ENCODE measurements at regions not wholly inside any gene's neighbourhood (a gene's known extent, or its start where the extent isn't known, plus 50 kb on each side); places are given as distances from the start of the nearest gene placed in this dataset.
"Not testable (repeated sequence)": the region's sequence is repeated elsewhere in the genome, so short reads cannot be mapped to it uniquely, and the experiment has no call there.

DNA sequence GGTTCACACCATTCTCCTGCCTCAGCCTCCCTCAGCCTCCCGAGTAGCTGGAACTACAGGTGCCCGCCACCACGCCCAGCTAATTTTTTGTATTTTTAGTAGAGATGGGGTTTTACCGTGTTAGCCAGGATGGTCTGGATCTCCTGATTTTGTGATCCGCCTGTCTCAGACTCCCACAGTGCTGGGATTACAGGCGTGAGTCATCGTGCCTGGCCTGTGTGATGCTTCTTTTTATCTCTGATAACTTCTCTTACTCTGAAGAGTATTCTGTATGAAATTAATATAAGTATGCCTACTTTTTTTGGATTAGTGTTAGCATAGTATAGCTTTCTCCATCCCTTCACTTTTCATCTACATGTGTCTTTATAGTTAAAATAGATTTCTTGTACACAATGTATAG, 180.8 kb upstream of the GALNT15 start:
- not testable (repeated sequence) for DNase-seq (ENCODE audit: low read depth)

DNA sequence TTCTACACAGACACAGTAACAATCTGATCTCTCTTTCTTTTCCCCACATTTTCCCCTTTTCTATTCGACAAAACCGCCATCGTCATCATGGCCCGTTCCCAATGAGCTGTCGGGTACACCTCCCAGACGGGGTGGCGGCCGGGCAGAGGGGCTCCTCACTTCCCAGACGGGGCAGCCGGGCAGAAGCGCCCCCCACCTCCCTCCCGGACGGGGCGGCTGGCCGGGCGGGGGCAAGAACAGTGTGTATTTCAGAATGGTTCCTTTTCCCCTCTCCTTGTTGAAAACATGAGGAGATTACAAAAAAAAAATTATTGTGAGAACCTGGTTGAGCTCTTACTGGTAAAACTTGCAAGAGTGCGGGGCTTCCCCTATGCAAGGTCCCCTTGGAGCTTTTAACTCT, 178.0 kb upstream of the GALNT15 start:
- DNase-seq (ENCODE audit: low read depth) = not testable (repeated sequence)

DNA sequence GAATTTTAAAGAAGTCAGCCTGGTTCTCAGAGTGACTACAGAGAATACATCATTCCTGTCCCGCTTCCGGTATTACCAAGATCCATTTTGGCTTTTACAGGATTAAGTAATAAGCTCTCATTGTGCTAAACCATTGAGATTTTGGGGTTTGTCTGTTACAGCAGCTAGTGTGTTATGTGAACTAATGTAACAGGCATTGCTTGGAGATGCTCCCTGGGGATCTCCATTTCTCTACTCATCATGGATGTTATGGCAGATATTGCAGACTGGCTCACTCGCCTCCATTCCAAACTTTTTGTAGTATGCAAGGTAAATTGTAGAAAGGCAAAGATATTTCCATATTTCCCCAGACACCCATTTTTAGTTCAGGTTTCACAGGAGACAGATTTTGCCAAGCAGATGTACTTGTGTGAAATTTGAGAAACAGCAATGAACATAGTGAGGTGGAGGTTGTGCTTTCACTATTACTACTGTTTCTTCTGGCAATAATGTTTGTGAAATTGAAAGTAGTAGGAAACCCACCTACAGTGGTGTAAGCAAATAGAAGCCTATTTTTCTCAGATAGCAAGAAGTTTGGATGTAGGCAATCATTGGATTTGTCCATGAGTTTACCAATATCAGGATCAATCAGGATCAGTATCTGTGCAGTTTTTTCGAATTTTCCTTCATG, 177.1 kb upstream of the GALNT15 start:
- DNase-seq (ENCODE audit: low read depth) = no peak

DNA sequence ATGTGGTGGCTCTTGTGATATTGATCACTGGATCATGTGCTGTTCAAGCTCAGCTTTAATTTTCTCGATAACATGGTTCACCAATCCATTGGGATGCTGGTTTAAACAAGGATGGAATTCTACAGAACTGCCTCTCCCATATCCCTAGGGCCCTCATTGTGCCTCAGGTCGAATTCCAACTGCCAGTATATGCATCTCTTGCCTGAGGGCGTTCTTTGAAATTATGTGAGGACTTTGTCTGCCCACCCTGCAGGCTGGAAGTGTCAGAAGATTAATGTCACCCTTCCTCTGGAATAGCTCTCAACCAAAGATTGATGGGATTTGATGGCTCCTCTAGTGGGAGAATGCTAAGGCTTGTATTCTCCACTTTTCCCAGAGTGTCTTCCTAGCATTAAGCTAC, 175.6 kb upstream of the GALNT15 start:
- DNase-seq (ENCODE audit: low read depth) = no peak

DNA sequence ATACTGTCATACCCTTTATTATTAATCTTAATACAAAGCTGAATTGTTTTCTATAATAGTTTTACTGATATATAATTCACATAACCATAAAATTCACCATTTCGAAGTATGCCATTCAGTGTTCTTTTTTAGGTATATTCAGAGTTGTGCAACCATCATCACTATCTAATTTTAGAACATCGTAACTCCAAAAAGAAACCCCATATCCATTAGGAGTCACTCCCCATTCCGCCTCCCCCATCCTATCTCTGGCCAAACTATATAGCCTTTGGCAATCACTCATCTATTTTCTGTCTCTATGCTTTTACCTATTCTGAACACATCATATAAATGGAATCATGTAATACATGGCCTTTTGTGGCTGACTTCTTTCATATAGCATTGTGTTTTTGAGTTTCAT, 169.7 kb upstream of the GALNT15 start:
- no peak for DNase-seq (ENCODE audit: low read depth)

DNA sequence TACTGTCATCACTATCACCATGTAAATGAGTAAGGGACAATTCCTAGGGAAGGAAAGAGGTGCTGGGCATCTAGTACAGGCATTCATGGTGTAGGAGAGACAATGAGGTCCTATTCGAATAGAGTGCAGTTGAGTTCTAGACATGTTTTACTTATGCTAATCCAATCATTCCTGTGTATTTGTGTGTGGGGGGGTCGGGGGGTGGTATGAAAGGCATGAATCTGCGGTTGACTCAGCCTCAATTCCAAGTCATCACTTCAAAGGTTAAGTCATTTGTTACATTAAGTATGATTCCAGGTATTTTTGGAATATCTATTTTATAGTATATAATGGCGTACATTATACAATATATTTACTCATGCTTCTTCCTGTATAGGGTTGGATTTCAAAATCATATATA, 163.1 kb upstream of the GALNT15 start:
- peak; percentile 16 for DNase-seq (ENCODE audit: low read depth)

DNA sequence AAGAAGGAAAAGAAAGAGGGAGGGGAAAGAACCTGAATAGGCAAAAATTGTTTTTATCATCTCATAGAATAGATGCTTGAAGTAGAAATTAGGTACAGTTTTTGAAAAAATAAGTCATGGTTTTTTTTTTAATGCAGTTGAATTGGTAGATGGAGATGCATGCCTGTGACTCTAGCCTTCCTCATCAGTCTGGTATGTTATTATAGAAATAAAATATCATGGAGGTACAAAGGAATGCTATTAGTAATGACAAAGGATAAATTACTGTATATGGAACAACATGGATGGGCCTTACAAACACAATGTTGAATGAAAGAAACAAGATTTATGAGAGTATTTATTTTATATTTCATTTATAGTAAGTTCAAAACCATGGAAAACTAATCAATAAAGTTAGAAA, 162.4 kb upstream of the GALNT15 start:
- peak; percentile 43 for DNase-seq (ENCODE audit: low read depth)

DNA sequence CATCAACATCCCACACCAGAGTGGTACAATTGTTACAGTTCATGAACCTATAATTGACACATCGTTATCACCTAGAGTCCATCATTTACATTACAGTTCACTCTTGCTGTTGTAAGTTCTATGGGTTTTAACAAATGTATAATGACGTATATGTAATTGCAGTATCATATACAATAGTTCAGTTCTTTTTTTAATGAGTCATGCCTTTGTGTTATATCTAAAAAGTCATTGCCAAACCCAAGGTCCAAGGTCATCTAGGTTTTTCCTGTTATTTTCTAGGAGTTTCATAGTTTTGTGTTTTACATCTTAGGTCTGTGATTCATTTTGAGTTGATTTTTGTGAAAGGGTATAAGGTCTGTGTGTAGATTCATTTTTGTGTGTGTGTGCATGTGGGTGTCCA, 160.9 kb upstream of the GALNT15 start:
- no peak for DNase-seq (ENCODE audit: low read depth)

DNA sequence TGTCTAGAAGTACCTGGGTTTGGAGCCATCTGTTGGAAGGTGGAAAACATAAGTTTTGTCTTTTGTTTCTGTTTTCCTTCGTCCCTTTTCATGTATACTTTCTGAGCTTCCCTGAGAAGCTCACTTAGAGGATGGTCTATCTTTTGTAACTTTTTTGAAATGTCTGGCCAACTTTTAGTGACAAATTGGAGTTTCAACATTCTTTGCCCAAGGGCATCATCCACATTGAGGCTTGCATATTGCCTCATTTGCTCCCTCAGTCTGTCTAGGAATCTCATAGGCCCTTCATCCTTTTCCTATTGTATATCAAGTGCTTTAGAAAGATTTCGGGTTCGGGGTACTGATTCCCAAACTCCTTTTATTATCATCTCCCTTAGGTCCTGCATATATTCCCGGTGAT, 152.7 kb upstream of the GALNT15 start:
- DNase-seq (ENCODE audit: low read depth) = peak; percentile 17

DNA sequence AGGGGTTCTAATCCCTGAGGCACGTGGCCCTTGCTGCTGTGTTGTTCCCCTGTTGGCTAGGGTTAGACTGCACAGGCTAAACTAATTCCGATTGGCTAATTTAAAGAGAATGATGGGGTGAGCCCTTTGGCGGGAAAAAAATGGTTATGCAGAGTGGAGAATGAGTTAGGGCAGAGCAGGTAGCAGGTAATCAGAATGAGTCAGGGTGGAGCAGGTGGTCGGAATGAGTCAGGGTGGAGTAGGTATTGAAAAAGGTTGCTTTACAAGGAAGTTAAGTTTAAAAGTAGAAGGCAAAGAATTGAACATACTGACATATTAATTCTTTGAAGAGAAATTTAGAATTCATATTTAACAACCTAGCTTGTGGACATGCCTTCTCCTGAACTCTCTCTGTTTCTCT, 150.6 kb upstream of the GALNT15 start:
- not testable (repeated sequence) for DNase-seq (ENCODE audit: low read depth)

DNA sequence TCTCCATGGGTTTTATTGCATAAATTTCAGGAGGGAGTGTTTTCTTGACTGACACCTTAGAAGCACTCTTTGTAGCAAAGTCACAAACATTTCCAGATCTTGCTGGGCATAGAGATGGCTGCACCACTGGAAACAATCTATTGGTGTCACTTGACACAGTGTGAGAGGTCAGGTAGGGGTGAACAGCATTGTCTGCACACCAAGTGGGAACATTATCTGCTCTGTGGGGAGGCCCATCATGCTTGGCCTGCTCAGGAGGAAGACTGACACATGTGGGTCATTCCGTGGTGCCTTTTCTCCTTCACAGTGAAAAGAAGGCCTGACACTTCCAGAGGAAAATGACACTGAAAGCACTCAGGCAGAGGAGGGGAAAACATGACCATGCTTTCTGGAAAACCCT, 149.9 kb upstream of the GALNT15 start:
- DNase-seq (ENCODE audit: low read depth) = no peak

DNA sequence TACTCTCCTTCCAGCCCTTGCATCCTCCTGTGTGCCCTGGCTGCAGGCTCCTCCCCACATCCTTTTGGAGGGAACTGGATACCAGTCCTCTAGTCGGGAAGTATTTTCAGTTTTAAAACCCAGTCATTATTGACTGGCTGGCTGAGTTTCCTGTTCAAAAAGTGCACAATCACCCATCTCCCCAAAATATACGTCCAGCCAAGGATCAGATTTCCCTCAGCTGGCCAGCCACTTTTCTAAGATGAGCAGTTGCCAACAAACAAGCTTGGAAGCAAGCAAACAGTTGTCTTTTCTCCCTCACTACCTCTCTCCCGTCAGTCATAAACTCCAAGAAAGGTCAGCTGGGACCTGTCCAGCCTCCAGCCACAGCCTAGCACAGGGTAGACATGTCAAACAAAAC, 147.7 kb upstream of the GALNT15 start:
- DNase-seq (ENCODE audit: low read depth) = peak; percentile 57

DNA sequence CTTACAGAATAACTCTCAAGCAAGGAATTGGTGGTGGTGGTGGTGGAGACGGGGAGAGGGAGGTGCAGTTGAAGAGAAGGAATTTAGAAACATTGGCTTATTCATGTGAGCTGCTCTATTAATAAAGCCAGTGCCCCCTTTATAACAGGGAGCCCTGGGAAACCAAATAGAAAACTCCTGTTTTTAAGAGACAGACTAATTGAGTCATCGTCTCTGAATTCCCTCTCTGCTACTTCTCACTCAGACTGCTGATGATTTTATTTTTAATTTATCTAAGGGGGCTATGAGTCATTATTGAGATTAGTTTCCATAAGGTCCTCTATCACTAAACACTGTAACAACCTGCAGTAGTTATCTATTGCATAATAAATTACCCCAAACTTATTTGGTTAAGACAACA, 145.9 kb upstream of the GALNT15 start:
- peak; percentile 79 for DNase-seq (ENCODE audit: low read depth)

DNA sequence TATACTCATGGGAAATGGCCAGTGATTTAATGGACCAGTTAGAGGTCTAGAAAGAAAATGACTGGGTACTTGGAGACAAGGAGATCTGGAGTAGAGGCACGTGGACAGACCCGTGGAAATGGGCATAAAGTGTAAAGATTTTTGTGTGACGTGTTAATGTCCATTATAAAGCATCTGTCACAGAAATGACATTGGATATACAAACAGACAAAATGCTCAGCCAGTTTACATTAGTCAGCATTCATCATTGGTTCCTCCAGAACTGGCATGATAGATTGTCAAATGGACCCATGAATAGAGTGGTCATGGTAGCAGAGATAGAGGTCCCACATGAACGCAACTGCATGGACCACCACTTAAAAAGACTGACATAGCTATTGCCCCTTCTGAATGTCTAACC, 144.1 kb upstream of the GALNT15 start:
- DNase-seq (ENCODE audit: low read depth) = no peak

DNA sequence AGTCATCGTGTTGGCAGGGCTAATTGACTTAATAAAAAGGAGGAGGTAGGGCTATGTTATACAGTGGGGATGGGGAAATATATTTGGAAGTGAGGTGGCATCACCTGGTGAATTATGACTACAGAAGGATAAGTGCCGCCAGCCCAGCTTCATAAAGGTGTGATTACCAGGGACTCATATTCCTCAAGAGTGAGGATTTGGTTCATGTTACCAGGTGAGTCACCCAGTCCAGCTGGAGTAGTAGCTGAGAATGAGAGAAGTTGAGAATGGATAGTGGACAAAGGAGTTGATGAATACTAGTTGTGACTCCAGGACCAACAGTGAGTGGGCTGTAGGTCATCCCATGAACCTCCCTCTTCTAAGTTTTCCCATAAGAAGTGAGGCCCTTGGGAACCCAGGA, 143.0 kb upstream of the GALNT15 start:
- peak; percentile 22 for DNase-seq (ENCODE audit: low read depth)

DNA sequence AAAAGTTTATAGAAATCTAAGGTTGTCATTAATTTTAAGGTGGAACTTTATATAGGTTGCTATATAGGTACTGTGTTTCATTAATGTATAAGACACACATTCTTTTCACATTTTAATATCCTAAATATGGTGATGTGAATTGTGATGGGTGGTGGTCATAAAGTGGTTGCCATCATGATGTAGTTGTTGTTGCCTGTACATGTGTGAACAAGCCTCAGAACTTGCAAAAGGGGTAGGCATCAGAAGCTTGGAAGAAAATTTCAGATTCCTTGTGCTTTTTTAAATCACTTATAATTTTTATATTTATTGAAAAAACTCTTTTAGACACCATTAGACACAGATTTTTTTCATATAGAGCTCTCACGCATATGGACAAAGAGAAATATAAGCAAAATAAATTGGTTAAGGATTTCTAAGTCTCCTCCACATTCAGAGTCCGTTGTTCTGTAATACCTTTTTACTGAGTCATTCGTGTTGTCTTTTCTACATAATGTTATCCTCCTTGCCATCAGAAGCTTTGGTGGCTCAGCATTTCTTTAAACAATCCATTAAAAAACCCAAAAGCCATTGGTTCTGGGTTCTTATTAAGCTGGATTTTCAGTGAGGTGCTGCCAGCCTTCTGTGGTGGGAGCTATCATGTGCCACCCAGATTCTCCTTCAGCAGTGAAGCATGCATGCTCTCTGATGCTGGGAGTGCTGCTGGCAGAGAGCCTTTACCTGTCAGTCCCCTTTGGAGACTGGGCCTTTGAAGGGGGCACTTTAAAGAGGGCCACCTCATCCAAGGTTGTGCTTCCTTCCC, 140.4 kb upstream of the GALNT15 start:
- DNase-seq (ENCODE audit: low read depth) = peak; percentile 77

DNA sequence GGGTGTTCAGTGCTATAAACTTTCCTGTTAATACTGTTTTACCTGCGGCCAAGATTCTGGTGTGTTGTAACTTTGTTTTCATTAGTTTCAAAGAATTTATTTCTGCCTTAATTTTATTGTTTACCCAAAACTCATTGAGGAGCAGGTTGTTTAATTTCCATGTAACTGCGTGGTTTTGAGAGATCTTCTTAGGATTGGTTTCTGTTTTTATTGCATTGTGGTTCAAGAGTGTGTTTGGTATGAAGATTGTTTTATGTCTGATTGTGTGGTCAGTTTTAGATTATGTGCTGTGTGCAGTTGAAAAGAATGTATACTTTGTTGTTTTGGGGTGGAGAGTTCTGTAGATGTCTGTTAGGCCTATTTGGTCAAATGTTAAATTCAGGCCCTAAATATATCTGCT, 133.5 kb upstream of the GALNT15 start:
- DNase-seq (ENCODE audit: low read depth) = peak; percentile 43

DNA sequence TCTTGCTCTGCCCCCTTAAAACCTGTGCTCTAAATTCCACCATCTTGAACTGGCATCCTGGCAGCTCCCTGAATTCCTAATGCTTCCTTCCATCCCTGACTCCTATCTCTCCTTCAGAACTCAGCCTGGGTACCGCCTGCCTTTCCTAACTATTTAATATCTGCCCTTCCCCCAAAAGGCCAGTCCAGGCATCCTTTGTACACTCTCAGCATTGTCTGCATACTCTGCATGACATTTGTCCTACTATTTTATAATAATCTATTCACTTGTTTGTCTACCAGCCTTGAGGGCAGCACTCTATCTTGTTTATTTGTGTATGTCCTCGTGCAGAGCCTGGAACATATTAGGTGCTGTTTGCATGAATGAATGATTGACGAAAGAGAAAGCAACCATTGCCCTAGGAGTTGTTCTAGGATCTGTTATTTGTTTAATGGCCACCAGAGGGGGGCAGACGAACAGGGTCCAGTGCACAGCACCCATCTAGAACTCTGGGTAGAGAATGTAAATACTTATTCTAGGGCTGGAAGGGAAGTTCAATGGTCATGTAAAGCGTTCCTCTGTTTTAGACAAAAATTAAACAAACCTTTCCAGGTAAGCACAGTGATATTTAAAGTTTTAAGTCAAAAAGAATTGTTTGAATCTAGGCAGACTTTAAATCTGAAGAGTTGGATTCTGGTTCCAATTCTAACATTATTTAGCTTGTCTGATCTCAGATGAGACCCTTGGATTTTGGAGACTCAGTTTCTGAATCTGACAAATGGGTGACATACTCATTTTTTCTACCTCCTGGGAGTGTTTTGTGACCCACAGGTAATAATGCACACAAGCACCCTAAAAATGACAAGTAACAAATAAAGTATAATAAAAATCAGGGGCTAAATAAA, 125.8 kb upstream of the GALNT15 start:
- peak; percentile 72 for DNase-seq (ENCODE audit: low read depth)

DNA sequence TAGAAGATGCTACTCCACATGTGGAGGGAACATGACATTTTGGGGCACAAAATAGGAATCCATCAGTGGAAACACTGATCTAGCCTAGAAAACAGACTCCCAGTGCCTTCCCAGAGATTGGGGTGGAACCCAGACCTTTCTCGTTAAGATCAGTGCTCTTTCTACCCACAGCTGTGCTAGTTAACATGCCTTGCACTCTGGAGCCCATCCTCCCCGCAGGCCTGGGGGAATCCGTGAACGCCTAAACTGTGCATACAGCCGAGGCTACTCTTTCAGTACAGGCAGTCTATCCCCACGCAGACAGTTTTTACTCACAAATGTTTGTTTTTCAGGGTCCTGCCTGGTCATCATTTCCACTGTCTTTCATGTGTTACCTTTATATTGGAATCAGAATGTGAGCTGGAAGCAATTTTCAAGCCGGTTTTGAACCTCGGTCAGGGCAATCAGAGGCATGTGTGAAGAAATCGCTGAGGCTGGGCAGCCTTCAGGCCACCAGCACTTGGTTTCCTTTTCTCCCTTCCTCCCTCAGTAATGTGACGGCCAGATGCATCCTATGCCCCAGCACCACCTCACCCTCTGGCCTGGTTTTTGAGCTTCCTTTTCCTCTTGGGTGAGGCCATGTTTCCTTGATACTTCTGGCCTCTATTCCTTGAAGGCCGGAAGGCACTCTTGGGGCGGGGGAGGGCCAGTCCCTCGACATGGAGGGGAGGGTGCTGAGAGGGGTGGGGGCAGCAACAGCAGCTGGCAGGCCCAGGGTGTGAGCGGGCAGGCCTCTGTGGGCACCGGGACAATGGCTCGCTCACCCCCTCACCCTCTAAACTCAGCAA, 123.6 kb upstream of the GALNT15 start:
- no peak for DNase-seq (ENCODE audit: low read depth)

DNA sequence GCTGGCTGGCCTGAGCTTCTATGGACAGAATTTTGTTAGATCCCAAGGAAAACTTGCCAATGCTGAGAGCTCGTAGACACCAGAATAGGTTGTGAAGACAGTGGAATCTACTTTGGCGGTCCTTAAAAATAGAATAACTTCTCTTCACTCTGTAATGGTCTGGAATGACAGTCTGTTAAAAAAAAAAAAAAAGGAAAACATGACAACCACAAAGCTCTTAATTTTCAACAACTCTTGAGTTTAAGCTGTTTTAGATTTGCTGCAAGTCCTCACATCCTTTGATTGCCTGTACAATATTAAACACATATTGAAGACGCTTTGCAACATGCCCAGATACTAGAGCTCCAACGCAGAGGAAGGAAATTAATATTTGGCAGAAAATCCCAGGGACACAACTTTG, 122.8 kb upstream of the GALNT15 start:
- no peak for DNase-seq (ENCODE audit: low read depth)

DNA sequence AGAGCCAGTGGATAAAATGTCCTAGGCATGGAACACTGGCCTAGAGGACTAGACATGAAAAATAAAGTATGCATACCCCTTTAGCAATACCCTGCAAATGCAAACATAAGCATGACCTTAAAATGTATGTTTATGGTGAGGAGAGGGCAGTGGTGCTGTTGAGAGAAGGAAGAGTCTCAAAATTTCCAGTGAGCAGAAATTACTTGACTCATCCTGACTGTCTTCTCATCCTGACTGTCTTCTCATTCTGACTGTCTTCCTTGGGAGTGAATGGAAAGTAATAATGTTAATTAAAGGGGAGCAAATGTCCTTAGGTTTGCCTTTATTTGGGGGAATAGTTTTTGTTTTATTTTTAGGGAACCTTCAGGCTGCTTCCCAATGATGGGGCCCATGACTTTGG, 121.5 kb upstream of the GALNT15 start:
- no peak for DNase-seq (ENCODE audit: low read depth)

DNA sequence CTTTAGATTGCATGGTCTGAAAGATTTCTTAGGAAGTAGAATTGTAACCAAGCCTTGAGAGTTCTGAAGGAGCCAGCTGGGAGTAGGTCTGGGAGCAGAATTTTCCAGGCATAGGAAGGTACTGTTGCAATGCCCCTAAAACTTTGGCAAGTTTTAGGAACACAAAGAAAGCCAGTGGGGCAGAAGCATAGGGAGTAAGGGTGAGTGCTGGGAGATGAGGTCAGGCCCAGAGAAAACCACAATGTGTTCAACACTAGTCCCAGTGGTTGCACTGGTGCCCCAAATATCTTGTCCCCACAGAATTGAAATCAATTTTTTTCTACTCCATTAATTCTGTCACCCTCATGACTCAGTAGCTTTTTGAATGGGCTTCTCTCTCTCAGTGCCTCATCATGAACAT, 120.7 kb upstream of the GALNT15 start:
- DNase-seq (ENCODE audit: low read depth) = peak; percentile 28
